CD4-positive, alpha-beta T cell treated with Interleukin-15 for 1 hour (primary cell): ENCODE measurements at regions not wholly inside any gene's neighbourhood (a gene's known extent, or its start where the extent isn't known, plus 50 kb on each side); places are given as distances from the start of the nearest gene placed in this dataset.
"Not testable (repeated sequence)": the region's sequence is repeated elsewhere in the genome, so short reads cannot be mapped to it uniquely, and the experiment has no call there.

Experiments
- DNase-seq: peaks from one replicate; pipeline ENCODE4 v3.0.0-alpha.2; 2020

- no peak for DNase-seq
These were observed 90.1 kb upstream of the GOT2 start for GRCh38 chr16:58824201-58824600.

GRCh38 chr16:58821886-58822285 is 87.8 kb upstream of the GOT2 start:
- DNase-seq = no peak

GRCh38 chr16:58820411-58820810 is 86.3 kb upstream of the GOT2 start:
- no peak for DNase-seq

- no peak for DNase-seq
These were observed 81.2 kb upstream of the GOT2 start for GRCh38 chr16:58815181-58815888.

- DNase-seq = no peak
These were observed 80.3 kb upstream of the GOT2 start for GRCh38 chr16:58814348-58814801.

GRCh38 chr16:58809213-58809612 is 75.1 kb upstream of the GOT2 start:
- DNase-seq = no peak

- no peak for DNase-seq
These were observed 73.2 kb upstream of the GOT2 start for GRCh38 chr16:58807276-58807675.

GRCh38 chr16:58801838-58802237 is 67.7 kb upstream of the GOT2 start:
- DNase-seq = no peak

- DNase-seq = no peak
These were observed 63.2 kb upstream of the GOT2 start for GRCh38 chr16:58797137-58797801.

GRCh38 chr16:58793366-58793765 is 59.2 kb upstream of the GOT2 start:
- no peak for DNase-seq

GRCh38 chr16:58792188-58792587 is 58.1 kb upstream of the GOT2 start:
- no peak for DNase-seq

- DNase-seq = not testable (repeated sequence)
These were observed 56.9 kb upstream of the GOT2 start for GRCh38 chr16:58790816-58791557.

- DNase-seq = no peak
These were observed 55.2 kb upstream of the GOT2 start for GRCh38 chr16:58789351-58789750.
